Sigmoid colon (tissue), 6 donors: ENCODE measurements at regions not wholly inside any gene's neighbourhood (a gene's known extent, or its start where the extent isn't known, plus 50 kb on each side); places are given as distances from the start of the nearest gene placed in this dataset.

Experiments
- DNase-seq: peaks from one replicate; pipeline ENCODE4 v3.0.0-alpha.2; 2019
- H3K27ac ChIP-seq, 4 donors: fragments of 200-600 bp; sonication (generic); one replicate each; pipeline ENCODE4 v1.5.1; 2016 to 2019; ENCODE audit warnings: mild to moderate bottlenecking in 1 of 4
- H3K27me3 ChIP-seq, 3 donors: fragments of 200-600 bp; sonication (generic); one replicate each; pipeline ENCODE4 v1.5.1; 2019; ENCODE audit warnings: mild to moderate bottlenecking in 1 of 3
- H3K36me3 ChIP-seq, 4 donors: fragments of 200-600 bp; sonication (generic); one replicate each; pipeline ENCODE4 v1.5.1; 2016 to 2019
- H3K4me1 ChIP-seq, 4 donors: fragments of 200-600 bp; sonication (generic); one replicate each; pipeline ENCODE4 v1.5.1; 2017 to 2019
- H3K4me3 ChIP-seq, 4 donors: fragments of 200-600 bp; sonication (generic); one replicate each; pipeline ENCODE4 v1.5.1; 2017 to 2019; ENCODE audit warnings: mild to moderate bottlenecking in 2 of 4, moderate library complexity in 1 of 4
- H3K9me3 ChIP-seq, 4 donors: fragments of 200-600 bp in 3 of 4; sonication (generic) in 3 of 4; one replicate each; pipeline versions ENCODE4 v1.5.1 to v1.6.1; 2013 to 2019
- EP300 ChIP-seq, 4 donors: sonication (generic); formaldehyde crosslinking; IDR thresholded peaks; one replicate each; pipeline ENCODE4 v1.6.1; 2017; ENCODE audit warnings: antibody characterized with exemption in 4 of 4
- POLR2A ChIP-seq, 2 donors: fragments of 450-650 bp; IDR thresholded peaks; one replicate each; pipeline ENCODE4 v1.6.1; 2016; ENCODE audit warnings: antibody characterized with exemption in 2 of 2, mild to moderate bottlenecking in 2 of 2, moderate library complexity in 2 of 2
- POLR2AphosphoS5 ChIP-seq, 4 donors: sonication (generic); formaldehyde crosslinking; IDR thresholded peaks; one replicate each; pipeline ENCODE4 v1.6.1; 2017; ENCODE audit warnings: antibody characterized with exemption in 4 of 4
- WGBS, 2 donors: extraction: QIAGEN DNeasy Blood & Tissue Kit; methylation state at CpG; one replicate each; pipeline ENCODE4 v1.1.7; 2013; 5-methylcytosine and 5-hydroxymethylcytosine counted together
- intact Hi-C: fragments of 100-400 bp; cut with DNase I; formaldehyde crosslinking; loops from one replicate; pipeline ENCODE4 v1.15.1; 2023
- TF ChIP-seq, protein P1 (sequence below), 4 experiments: fragments of 450-650 bp in 3 of 4; fragments of 200-600 bp in 1 of 4; IDR thresholded peaks; one replicate each; pipeline ENCODE4 v1.5.1; 2016 to 2019; ENCODE audit warnings: antibody characterized with exemption in 4 of 4, mild to moderate bottlenecking in 3 of 4, moderate library complexity in 2 of 4
- donor health status: healthy with polysubstance abuse.
- donor health status: healthy.

DNA sequence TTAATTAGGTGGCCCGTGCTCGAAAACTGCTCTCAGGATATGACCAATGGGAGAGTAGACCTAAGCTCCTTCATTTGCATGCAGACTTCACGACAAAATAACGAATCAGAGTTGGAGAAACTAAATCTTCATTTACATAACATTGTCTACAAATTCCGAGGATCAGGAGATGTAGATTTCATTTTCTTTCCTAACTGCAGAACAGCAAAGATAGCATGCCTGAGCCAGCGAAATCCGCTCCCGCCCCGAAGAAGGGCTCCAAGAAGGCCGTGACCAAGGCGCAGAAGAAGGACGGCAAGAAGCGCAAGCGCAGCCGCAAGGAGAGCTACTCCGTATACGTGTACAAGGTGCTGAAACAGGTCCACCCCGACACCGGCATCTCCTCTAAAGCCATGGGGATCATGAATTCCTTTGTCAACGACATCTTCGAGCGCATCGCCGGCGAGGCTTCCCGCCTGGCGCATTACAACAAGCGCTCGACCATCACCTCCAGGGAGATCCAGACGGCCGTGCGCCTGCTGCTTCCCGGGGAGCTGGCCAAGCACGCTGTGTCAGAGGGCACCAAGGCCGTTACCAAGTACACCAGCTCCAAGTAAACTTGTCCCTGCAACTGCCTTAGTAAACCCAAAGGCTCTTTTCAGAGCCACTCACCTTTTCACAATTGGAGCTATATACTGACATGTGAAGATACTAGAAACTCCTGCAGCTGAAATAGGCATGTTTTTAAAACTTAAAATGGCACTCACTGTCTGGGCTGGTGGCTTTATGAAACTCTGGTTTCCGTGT lies 96.5 kb downstream of the HFE start:
- peak overlapping the region; percentile 84 to 88 (median 86) for H3K27ac ChIP-seq
- H3K4me1 ChIP-seq: peaks cover 0 to 18% (median 7%) of the 10 kb centered on the region in 4 donors
- no peaks in the 10 kb centered on the region for H3K27me3 ChIP-seq
- no peaks in the 10 kb centered on the region for H3K36me3 ChIP-seq
- 0 to 1% methylated on average over 36 of the region's 36 CpGs for WGBS, 2 donors
- DNase-seq: peak; percentile 88
- no peaks in the 10 kb centered on the region for H3K9me3 ChIP-seq
- H3K4me3 ChIP-seq: peak overlapping the region; percentile 29 to 53 (median 50)
- TF ChIP-seq POLR2A (IDR thresholded peaks at IDR 0.05): peak; percentile 60 to 97
- TF ChIP-seq, protein P1, sequence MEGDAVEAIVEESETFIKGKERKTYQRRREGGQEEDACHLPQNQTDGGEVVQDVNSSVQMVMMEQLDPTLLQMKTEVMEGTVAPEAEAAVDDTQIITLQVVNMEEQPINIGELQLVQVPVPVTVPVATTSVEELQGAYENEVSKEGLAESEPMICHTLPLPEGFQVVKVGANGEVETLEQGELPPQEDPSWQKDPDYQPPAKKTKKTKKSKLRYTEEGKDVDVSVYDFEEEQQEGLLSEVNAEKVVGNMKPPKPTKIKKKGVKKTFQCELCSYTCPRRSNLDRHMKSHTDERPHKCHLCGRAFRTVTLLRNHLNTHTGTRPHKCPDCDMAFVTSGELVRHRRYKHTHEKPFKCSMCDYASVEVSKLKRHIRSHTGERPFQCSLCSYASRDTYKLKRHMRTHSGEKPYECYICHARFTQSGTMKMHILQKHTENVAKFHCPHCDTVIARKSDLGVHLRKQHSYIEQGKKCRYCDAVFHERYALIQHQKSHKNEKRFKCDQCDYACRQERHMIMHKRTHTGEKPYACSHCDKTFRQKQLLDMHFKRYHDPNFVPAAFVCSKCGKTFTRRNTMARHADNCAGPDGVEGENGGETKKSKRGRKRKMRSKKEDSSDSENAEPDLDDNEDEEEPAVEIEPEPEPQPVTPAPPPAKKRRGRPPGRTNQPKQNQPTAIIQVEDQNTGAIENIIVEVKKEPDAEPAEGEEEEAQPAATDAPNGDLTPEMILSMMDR (IDR thresholded peaks at IDR 0.05): no peak
- TF ChIP-seq POLR2AphosphoS5 (IDR thresholded peaks at IDR 0.05): peak; percentile 93 to 99 (median 96)
- TF ChIP-seq EP300 (IDR thresholded peaks at IDR 0.05): no peak
- intact Hi-C loops: no loop called here

DNA sequence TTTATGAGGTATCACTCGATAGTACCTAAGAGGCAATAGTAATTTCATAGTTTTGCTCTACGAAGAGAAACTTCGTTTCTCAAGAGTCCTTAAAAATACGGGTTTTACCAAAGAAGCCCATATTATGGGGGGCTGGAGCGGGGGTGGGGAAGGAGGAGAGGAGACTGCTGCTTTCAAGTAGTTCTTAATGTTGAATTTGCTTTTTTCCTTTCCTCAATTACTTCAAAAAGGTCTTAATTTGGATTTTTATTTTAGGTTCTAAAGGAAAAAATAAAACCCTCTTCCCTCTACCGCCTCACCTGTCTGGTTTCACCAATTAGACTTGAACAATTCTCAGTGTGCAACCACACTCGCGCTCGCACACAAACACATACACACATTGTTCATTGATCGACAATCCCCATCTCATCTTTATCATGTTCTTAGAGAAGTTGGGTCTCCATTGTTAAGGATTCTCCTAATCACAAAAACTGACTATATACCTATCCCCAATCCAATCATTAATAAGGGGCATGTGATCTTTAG lies 97.2 kb downstream of the HFE start:
- Histone ChIP-seq H3K36me3 (no peaks in the 10 kb centered on the region), H3K4me1 (peaks cover 0 to 21% (median 7%) of the 10 kb centered on the region in 4 donors), H3K4me3 (peak overlapping the region in 3 of 4 donors; percentile 50 to 53 (median 51)), H3K27me3 (no peaks in the 10 kb centered on the region), H3K27ac (peak overlapping the region; percentile 84 to 88 (median 86)), H3K9me3 (no peaks in the 10 kb centered on the region)
- intact Hi-C loops: no loop called here
- WGBS, 2 donors: 56 to 59% methylated on average over 10 of the region's 10 CpGs
- no peak for DNase-seq
- no peak for TF ChIP-seq EP300 (IDR thresholded peaks at IDR 0.05)
- no peak for TF ChIP-seq POLR2A (IDR thresholded peaks at IDR 0.05)
- TF ChIP-seq POLR2AphosphoS5 (IDR thresholded peaks at IDR 0.05): no peak
- TF ChIP-seq, protein P1 (IDR thresholded peaks at IDR 0.05): no peak

DNA sequence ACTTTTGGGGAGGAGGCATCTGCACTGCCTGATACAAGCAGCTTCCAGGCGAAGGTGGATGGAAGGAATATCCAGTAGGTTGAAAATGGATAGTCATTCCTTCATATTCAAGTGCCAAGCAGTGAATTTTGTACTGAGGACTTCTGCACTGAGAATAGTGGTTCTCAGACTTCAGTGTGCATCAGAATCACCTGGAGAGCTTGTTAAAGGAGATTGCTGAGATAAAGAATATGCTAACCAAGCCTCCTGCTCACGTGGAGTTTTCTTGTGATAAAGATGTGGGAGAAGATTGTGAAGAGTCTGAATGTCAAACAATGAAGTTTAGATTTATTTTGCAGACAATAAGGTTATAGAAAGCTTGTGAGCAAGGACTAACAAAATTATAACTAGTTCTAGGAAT lies 97.8 kb downstream of the HFE start:
- H3K4me3 ChIP-seq: no peak overlapping the region
- intact Hi-C loops: no loop called here
- peaks cover 0 to 24% (median 7%) of the 10 kb centered on the region in 4 donors for H3K4me1 ChIP-seq
- WGBS, 2 donors: 87 to 90% methylated on average over 2 of the region's 2 CpGs
- peak overlapping the region in 3 of 4 donors; percentile 85 to 88 (median 87) for H3K27ac ChIP-seq
- no peak for DNase-seq
- H3K27me3 ChIP-seq: no peaks in the 10 kb centered on the region
- no peaks in the 10 kb centered on the region for H3K36me3 ChIP-seq
- no peaks in the 10 kb centered on the region for H3K9me3 ChIP-seq
- TF ChIP-seq EP300 (IDR thresholded peaks at IDR 0.05): no peak
- TF ChIP-seq, protein P1 (IDR thresholded peaks at IDR 0.05): no peak
- no peak for TF ChIP-seq POLR2A (IDR thresholded peaks at IDR 0.05)
- no peak for TF ChIP-seq POLR2AphosphoS5 (IDR thresholded peaks at IDR 0.05)

DNA sequence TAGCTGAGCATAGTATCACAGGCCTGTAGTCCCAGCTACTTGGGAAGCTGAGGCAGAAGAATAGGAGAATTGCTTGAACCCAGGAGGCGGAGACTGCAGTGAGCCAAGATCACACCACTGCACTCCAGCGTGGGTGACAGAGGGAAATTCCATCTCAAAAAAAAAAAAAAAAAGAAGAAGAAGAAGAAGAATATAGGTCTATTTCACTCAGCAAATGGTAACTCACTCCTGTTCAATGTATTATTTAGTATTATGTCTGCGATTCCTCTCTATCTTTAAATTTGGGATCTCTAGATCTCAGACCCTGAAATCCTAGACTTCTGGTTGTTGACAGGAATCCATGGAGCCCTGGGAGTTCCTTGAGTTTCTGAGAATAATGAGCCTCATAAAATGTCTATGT lies 98.6 kb downstream of the HFE start:
- no peak overlapping the region for H3K27ac ChIP-seq
- no peak for DNase-seq
- no peak for TF ChIP-seq POLR2AphosphoS5 (IDR thresholded peaks at IDR 0.05)
- no peak for TF ChIP-seq POLR2A (IDR thresholded peaks at IDR 0.05)
- TF ChIP-seq, protein P1 (IDR thresholded peaks at IDR 0.05): no peak
- TF ChIP-seq EP300 (IDR thresholded peaks at IDR 0.05): no peak
- intact Hi-C loops: no loop called here
- H3K36me3 ChIP-seq: no peaks in the 10 kb centered on the region
- peaks cover 0 to 24% (median 7%) of the 10 kb centered on the region in 4 donors for H3K4me1 ChIP-seq
- no peak overlapping the region for H3K4me3 ChIP-seq
- no peaks in the 10 kb centered on the region for H3K27me3 ChIP-seq
- H3K9me3 ChIP-seq: no peaks in the 10 kb centered on the region
- 88 to 96% methylated on average over 3 of the region's 3 CpGs for WGBS, 2 donors
